ENCODE measurements at regions not wholly inside any gene's neighbourhood (a gene's known extent, or its start where the extent isn't known, plus 50 kb on each side); places are given as distances from the start of the nearest gene placed in this dataset.
A peak's percentile ranks its signal among the peaks of the same experiment; 100 is the strongest.

DNA sequence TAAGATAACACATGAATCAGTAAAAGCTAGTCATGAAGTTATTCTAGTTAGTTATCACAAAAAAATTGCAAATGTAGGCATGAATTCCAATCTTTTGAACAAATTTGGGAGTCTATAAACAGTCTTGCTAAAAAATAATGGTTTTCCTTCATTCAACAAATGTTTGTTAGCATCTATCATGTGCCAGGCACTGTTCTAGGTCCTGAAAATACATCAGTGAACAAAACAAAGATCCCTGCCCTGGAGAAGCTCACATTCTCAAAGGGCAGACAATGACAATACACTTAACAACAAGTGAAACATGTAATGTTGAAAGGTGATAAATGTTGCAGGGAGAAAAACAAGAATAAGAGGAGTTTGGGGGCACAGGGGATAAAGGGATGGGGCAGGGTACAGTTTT, 86.9 kb downstream of the OTX2 start:
- Histone ChIP-seq H3K36me3 (ENCODE audit: low read depth, low read length) (no peaks in the 10 kb centered on the region), H3F3A (ENCODE audit: low read length, unreplicated experiment) (no peaks in the 10 kb centered on the region), H3K4me2 (ENCODE audit: low read length) (no peak overlapping the region), H4K20me1 (ENCODE audit: low read length) (no peaks in the 10 kb centered on the region), H3K79me2 (ENCODE audit: low read length) (no peaks in the 10 kb centered on the region), H2AFZ (ENCODE audit: low read length) (no peak overlapping the region), H3K9me2 (replicated peaks; ENCODE audit: low read length) (no peaks in the 10 kb centered on the region), H3K9ac (ENCODE audit: low read length) (no peak overlapping the region), H3K9me3 (ENCODE audit: low read length) (no peaks in the 10 kb centered on the region), H3K4me3 (ENCODE audit: low read length) (no peak overlapping the region), H3K4me1 (ENCODE audit: insufficient read depth, low read length) (no peaks in the 10 kb centered on the region), H3K27me3 (ENCODE audit: low read length) (peaks cover 78% of the 10 kb centered on the region), H3K27ac (ENCODE audit: low read length) (no peak overlapping the region)
- ATAC-seq: no peak
- CTCF ChIA-PET: no interaction called here
- no TSS peak for BruUV-seq (replicated peaks)
- intact Hi-C loops (cut with micrococcal nuclease): no loop called here
- TF ChIP-seq EZH2 (IDR thresholded peaks at IDR 0.05; ENCODE audit: low read length, unreplicated experiment) (no peak), EZH2phosphoT487 (IDR thresholded peaks at IDR 0.05; ENCODE audit: borderline replicate concordance, low read length) (no peak)
- TF ChIP-seq, protein P1, sequence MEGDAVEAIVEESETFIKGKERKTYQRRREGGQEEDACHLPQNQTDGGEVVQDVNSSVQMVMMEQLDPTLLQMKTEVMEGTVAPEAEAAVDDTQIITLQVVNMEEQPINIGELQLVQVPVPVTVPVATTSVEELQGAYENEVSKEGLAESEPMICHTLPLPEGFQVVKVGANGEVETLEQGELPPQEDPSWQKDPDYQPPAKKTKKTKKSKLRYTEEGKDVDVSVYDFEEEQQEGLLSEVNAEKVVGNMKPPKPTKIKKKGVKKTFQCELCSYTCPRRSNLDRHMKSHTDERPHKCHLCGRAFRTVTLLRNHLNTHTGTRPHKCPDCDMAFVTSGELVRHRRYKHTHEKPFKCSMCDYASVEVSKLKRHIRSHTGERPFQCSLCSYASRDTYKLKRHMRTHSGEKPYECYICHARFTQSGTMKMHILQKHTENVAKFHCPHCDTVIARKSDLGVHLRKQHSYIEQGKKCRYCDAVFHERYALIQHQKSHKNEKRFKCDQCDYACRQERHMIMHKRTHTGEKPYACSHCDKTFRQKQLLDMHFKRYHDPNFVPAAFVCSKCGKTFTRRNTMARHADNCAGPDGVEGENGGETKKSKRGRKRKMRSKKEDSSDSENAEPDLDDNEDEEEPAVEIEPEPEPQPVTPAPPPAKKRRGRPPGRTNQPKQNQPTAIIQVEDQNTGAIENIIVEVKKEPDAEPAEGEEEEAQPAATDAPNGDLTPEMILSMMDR (conservative IDR thresholded peaks at IDR 0.05; ENCODE audit: low read depth, low read length): no peak
- DNase-seq: no peak
- POLR2A ChIA-PET (ENCODE audit: unreplicated experiment): no interaction called here

DNA sequence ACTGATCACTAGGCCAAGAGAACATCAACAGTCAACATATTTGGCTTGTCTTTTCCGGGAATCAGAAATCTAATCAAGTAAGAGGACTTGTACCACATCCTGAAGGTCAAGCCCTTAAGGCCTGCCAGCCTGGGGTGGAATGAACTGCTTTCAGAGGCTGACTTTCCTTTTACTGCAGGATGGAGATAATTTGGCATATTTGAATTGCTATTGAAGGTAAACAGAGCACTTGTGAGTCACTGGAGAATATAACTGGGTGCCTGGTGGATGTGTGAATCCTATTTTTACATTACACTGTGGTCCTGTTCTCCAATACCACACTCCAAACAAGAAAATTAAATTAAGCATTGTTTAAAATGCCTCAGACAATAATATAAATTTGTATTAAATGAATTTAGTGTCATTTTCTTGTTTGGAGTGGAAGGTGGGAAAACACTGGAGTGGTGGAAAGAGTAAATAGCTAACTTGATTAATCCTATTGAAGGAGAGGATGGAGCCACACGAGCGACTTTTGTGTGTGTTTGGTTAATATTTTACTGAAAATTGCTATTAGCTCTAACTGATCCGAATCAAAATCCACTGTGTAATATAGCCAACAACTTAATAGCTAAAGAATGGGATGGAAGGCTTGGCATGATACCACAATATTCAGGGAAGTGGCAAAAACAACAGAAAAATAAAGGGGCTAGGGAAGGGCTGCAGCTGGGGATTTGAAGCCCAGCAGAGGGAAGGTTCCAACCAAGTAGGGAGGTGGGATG, 89.4 kb downstream of the OTX2 start:
- no peaks in the 10 kb centered on the region for H3K36me3 ChIP-seq (ENCODE audit: low read depth, low read length)
- no peaks in the 10 kb centered on the region for H3K9me2 ChIP-seq (replicated peaks; ENCODE audit: low read length)
- no peaks in the 10 kb centered on the region for H3K9me3 ChIP-seq (ENCODE audit: low read length)
- H3K4me2 ChIP-seq (ENCODE audit: low read length): no peak overlapping the region
- no peak overlapping the region for H2AFZ ChIP-seq (ENCODE audit: low read length)
- intact Hi-C loops (cut with micrococcal nuclease): no loop called here
- ATAC-seq (peak; percentile 55; the same call in 1 of the 2 replicates), DNase-seq (no peak)
- no TSS peak for BruUV-seq (replicated peaks)
- H3K79me2 ChIP-seq (ENCODE audit: low read length): no peaks in the 10 kb centered on the region
- H3K27ac ChIP-seq (ENCODE audit: low read length): no peak overlapping the region
- ChIA-PET CTCF (no interaction called here), POLR2A (ENCODE audit: unreplicated experiment) (no interaction called here)
- TF ChIP-seq EZH2 (IDR thresholded peaks at IDR 0.05; ENCODE audit: low read length, unreplicated experiment) (no peak), EZH2phosphoT487 (IDR thresholded peaks at IDR 0.05; ENCODE audit: borderline replicate concordance, low read length) (no peak)
- TF ChIP-seq, protein P1 (conservative IDR thresholded peaks at IDR 0.05; ENCODE audit: low read depth, low read length): no peak
- H3K4me3 ChIP-seq (ENCODE audit: low read length): no peak overlapping the region
- no peaks in the 10 kb centered on the region for H3F3A ChIP-seq (ENCODE audit: low read length, unreplicated experiment)
- no peak overlapping the region for H3K9ac ChIP-seq (ENCODE audit: low read length)
- no peaks in the 10 kb centered on the region for H4K20me1 ChIP-seq (ENCODE audit: low read length)
- H3K27me3 ChIP-seq (ENCODE audit: low read length): peaks cover 76% of the 10 kb centered on the region
- H3K4me1 ChIP-seq (ENCODE audit: insufficient read depth, low read length): no peaks in the 10 kb centered on the region

DNA sequence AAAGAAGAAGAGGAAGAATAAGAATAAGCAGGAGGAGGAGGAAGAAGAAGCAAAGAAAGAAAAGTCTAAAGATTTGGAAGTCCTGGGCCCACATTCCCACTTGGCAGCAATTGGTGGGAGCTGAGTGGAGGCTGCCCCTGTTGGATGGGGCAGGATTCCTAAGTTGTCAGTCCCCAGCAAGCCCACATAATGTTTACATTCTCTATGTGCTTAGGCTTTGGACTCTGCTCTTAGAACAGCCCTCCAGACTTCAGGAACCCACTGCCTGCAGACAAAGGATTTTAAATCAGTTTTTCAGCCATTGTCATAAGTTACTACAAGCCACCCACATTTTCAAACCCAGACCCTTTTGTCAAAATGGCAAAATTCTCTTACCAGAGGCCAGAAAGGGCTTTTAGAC, 92.0 kb downstream of the OTX2 start:
- Histone ChIP-seq H4K20me1 (ENCODE audit: low read length) (no peaks in the 10 kb centered on the region), H2AFZ (ENCODE audit: low read length) (no peak overlapping the region), H3K9me3 (ENCODE audit: low read length) (no peaks in the 10 kb centered on the region), H3K27ac (ENCODE audit: low read length) (no peak overlapping the region), H3K27me3 (ENCODE audit: low read length) (peaks cover 88% of the 10 kb centered on the region), H3K36me3 (ENCODE audit: low read depth, low read length) (no peaks in the 10 kb centered on the region), H3K4me2 (ENCODE audit: low read length) (no peak overlapping the region), H3K9me2 (replicated peaks; ENCODE audit: low read length) (no peaks in the 10 kb centered on the region), H3F3A (ENCODE audit: low read length, unreplicated experiment) (no peaks in the 10 kb centered on the region), H3K4me3 (ENCODE audit: low read length) (no peak overlapping the region), H3K9ac (ENCODE audit: low read length) (no peak overlapping the region), H3K79me2 (ENCODE audit: low read length) (no peaks in the 10 kb centered on the region), H3K4me1 (ENCODE audit: insufficient read depth, low read length) (no peaks in the 10 kb centered on the region)
- intact Hi-C loops (cut with micrococcal nuclease): no loop called here
- no peak for ATAC-seq
- no peak for DNase-seq
- POLR2A ChIA-PET (ENCODE audit: unreplicated experiment): no interaction called here
- TF ChIP-seq, protein P1 (conservative IDR thresholded peaks at IDR 0.05; ENCODE audit: low read depth, low read length): no peak
- no peak for TF ChIP-seq EZH2 (IDR thresholded peaks at IDR 0.05; ENCODE audit: low read length, unreplicated experiment)
- TF ChIP-seq EZH2phosphoT487 (IDR thresholded peaks at IDR 0.05; ENCODE audit: borderline replicate concordance, low read length): no peak
- CTCF ChIA-PET: no interaction called here
- BruUV-seq (replicated peaks): no TSS peak

Measured in PC-3 (cell line).